Endodermal cell (in vitro differentiated cells): ENCODE measurements at regions not wholly inside any gene's neighbourhood (a gene's known extent, or its start where the extent isn't known, plus 50 kb on each side); places are given as distances from the start of the nearest gene placed in this dataset.

ENCODE experiments used
- DNase-seq: peaks from one replicate; pipeline ENCODE4 v3.0.0-alpha.2; 2017
- H3K27ac ChIP-seq: 2 replicates; pipeline ENCODE4 v1.5.1; 2013; ENCODE audit warnings: mild to moderate bottlenecking, low read depth, low read length, moderate library complexity
- H3K27me3 ChIP-seq: 2 replicates; pipeline ENCODE4 v1.6.1; 2013; ENCODE audit warnings: mild to moderate bottlenecking, low read length, moderate library complexity; ENCODE audit not compliant: insufficient read depth, control insufficient read depth, poor library complexity, severe bottlenecking
- H3K36me3 ChIP-seq: 2 replicates; pipeline ENCODE4 v1.7.0; 2013; ENCODE audit warnings: mild to moderate bottlenecking, low read length, moderate library complexity; ENCODE audit not compliant: control insufficient read depth, insufficient read depth
- H3K4me1 ChIP-seq: one replicate; pipeline ENCODE4 v1.7.0; 2013; ENCODE audit warnings: low read length; ENCODE audit not compliant: control insufficient read depth, insufficient read depth
- H3K4me3 ChIP-seq: 2 replicates; pipeline ENCODE4 v1.5.1; 2013; ENCODE audit warnings: mild to moderate bottlenecking, low read length, moderate library complexity
- H3K9ac ChIP-seq: 2 replicates; pipeline ENCODE4 v1.6.1; 2013; ENCODE audit warnings: mild to moderate bottlenecking, low read length, moderate library complexity; ENCODE audit not compliant: poor library complexity, severe bottlenecking; ENCODE audit errors: extremely low read depth
- H3K9me3 ChIP-seq: 2 replicates; pipeline ENCODE4 v1.6.1; 2013; ENCODE audit warnings: mild to moderate bottlenecking, low read length, moderate library complexity; ENCODE audit not compliant: control insufficient read depth
- H3K27ac Mint-ChIP-seq: 2 replicates; pipeline ENCODE4 v1.8.0; 2020; ENCODE audit warnings: mixed read lengths
- H3K27me3 Mint-ChIP-seq: 2 replicates; pipeline ENCODE4 v1.8.0; 2021; ENCODE audit warnings: mild to moderate bottlenecking, mixed read lengths; ENCODE audit not compliant: insufficient read depth
- H3K36me3 Mint-ChIP-seq: 2 replicates; pipeline ENCODE4 v1.8.0; 2020; ENCODE audit warnings: low read depth, mixed read lengths
- H3K4me1 Mint-ChIP-seq: 2 replicates; pipeline ENCODE4 v1.8.0; 2020; ENCODE audit warnings: mixed read lengths
- H3K4me3 Mint-ChIP-seq: 2 replicates; pipeline ENCODE4 v1.8.0; 2020; ENCODE audit warnings: mild to moderate bottlenecking, moderate library complexity, mixed read lengths
- H3K9me3 Mint-ChIP-seq: 2 replicates; pipeline ENCODE4 v1.8.0; 2020; ENCODE audit warnings: mild to moderate bottlenecking, mixed read lengths
- WGBS, 2 experiments: methylation state at CpG; one replicate each; pipeline versions ENCODE4 v1.1.5 to v1.1.7; 2013; ENCODE audit warnings: missing lambda C conversion rate in 2 of 2, mixed read lengths in 1 of 2; ENCODE audit not compliant: insufficient coverage in 1 of 2, insufficient read length in 1 of 2; 5-methylcytosine and 5-hydroxymethylcytosine counted together
- TF ChIP-seq, protein P1 (sequence below): fragments of 200-600 bp; sonication (generic); conservative IDR thresholded peaks from 2 replicates; pipeline ENCODE4 v1.5.0; 2021; ENCODE audit warnings: antibody characterized with exemption, mild to moderate bottlenecking

DNA sequence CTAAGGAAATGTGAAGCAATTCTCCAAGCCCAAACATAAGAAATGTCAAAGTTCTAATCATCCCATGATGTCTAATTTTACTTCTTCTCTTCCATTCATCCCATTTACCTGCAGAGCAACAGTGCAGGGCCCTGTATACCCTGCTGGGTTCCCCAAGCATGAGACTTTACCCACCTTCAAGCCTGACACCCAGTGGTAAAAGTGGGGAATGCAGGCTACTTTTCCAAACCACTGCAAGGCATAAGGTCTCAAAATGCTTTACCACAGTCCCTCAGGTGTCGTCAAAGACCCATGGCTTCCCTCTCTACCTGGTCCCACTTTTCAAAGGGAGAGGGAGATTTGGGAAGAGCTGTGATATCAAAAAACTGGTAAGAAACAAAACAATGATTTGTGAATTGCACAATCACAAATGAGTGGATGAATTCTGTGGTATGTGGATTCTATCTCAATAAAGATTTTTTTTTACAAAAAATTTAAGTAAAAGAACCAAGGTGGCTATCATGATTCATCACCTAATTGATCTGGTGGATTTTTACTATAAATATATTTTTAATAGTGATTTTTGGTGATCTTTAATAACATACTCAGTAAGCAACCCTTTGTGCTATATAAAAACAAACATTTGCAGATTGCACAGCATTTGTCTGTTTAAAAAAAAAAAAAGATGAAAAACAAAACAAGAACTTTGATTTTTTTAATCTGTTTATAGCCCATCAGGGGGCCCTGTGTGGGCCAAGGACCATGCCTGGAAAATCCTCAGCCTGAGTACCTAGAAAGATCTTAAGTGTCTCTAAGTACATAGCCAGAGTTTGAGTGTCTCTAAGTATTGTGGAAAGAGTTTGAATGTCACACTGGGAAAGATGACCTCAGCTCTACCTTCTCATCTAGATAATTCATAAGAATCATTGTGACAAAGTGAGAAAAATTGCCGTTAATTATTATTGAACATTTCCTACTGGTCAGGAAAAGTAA is 73.1 kb upstream of the GJB5 start:
- DNase-seq, result peak; percentile 96
- no peak overlapping the region for H3K27ac ChIP-seq
- Mint-ChIP-seq H3K27me3 (no peaks in the 10 kb centered on the region), H3K4me3 (no peak overlapping the region), H3K36me3 (no peaks in the 10 kb centered on the region), H3K4me1 (peaks cover 13% of the 10 kb centered on the region), H3K27ac (no peak overlapping the region), H3K9me3 (peaks cover 12% of the 10 kb centered on the region)
- TF ChIP-seq, protein P1, sequence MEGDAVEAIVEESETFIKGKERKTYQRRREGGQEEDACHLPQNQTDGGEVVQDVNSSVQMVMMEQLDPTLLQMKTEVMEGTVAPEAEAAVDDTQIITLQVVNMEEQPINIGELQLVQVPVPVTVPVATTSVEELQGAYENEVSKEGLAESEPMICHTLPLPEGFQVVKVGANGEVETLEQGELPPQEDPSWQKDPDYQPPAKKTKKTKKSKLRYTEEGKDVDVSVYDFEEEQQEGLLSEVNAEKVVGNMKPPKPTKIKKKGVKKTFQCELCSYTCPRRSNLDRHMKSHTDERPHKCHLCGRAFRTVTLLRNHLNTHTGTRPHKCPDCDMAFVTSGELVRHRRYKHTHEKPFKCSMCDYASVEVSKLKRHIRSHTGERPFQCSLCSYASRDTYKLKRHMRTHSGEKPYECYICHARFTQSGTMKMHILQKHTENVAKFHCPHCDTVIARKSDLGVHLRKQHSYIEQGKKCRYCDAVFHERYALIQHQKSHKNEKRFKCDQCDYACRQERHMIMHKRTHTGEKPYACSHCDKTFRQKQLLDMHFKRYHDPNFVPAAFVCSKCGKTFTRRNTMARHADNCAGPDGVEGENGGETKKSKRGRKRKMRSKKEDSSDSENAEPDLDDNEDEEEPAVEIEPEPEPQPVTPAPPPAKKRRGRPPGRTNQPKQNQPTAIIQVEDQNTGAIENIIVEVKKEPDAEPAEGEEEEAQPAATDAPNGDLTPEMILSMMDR, result peak; percentile 88
- no peaks in the 10 kb centered on the region for H3K4me1 ChIP-seq
- H3K27me3 ChIP-seq, result no peaks in the 10 kb centered on the region
- H3K9me3 ChIP-seq, result peaks cover 20% of the 10 kb centered on the region
- no peak overlapping the region for H3K4me3 ChIP-seq
- WGBS, 2 experiments, result 74% methylated on average over 2 of the region's 2 CpGs; no CpG with 5 or more reads in 1 of the 2 experiments
- H3K36me3 ChIP-seq, result no peaks in the 10 kb centered on the region
- no peak overlapping the region for H3K9ac ChIP-seq

DNA sequence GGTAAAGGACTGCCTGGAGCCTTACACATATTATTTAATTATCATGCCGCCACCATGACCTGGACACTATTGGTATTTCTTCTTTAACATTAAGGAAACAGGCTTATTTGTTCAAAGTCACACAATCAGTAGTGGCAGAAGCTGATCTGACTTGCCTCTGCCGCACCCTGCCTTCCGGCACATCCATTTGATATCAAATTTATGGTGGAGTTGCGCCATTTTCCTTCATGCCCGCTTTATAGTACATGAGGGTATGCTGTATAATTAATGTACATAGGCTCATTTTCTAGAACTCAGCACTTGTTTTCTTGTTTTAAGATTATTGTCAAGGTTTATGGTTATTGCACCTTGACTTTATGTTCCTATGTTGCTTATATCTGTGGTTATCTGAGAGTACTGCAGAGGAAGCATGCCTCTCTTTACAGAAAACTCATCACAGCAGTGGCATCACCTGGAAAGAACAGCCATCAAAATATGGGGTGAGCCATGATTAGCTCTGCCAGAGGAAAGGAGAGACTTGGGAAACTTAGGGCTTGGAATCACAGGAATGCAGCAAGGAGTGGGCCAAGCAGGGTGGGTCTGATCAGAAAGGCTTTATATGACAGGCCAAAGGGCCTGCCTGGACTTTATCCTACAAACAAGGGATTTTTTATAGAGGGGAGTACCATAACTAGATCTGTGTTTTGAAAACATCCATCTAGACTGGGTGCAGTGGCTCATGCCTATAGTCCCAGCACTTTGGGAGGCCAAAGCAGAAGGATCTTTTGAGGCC is 72.2 kb upstream of the GJB5 start:
- H3K36me3 ChIP-seq, result no peaks in the 10 kb centered on the region
- H3K27me3 ChIP-seq, result no peaks in the 10 kb centered on the region
- Mint-ChIP-seq H3K27me3 (no peaks in the 10 kb centered on the region), H3K4me3 (no peak overlapping the region), H3K4me1 (peaks cover 13% of the 10 kb centered on the region), H3K9me3 (peaks cover 12% of the 10 kb centered on the region), H3K36me3 (no peaks in the 10 kb centered on the region), H3K27ac (no peak overlapping the region)
- DNase-seq, result no peak
- TF ChIP-seq, protein P1, result no peak
- H3K9ac ChIP-seq, result no peak overlapping the region
- no peaks in the 10 kb centered on the region for H3K4me1 ChIP-seq
- H3K4me3 ChIP-seq, result no peak overlapping the region
- peaks cover 20% of the 10 kb centered on the region for H3K9me3 ChIP-seq
- no peak overlapping the region for H3K27ac ChIP-seq
- 96 to 97% methylated on average over 2 to 5 of the region's 5 CpGs for WGBS, 2 experiments

DNA sequence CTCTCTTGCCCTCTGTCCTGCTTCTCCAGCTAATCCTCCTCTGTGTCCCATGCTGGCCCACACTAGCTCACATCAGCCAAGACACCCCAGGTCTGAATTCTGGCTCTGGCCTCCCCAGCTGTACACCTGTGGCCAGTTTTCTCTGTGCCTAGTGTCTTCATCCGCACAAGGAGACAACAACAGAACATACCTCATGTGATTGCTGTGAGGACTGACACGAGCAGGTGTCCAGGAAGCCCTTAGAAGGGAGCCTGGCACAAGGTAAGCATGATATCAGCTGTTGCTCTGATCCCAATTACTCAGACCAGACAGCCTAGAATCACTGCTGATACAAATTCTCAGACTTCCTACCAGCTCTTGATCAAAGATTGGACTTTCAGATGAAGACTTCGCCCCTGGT is 71.2 kb upstream of the GJB5 start:
- H3K9me3 ChIP-seq, result peaks cover 14% of the 10 kb centered on the region
- no peaks in the 10 kb centered on the region for H3K36me3 ChIP-seq
- DNase-seq, result no peak
- H3K4me1 ChIP-seq, result no peaks in the 10 kb centered on the region
- H3K4me3 ChIP-seq, result no peak overlapping the region
- H3K27ac ChIP-seq, result no peak overlapping the region
- no peaks in the 10 kb centered on the region for H3K27me3 ChIP-seq
- Mint-ChIP-seq H3K9me3 (peaks cover 9% of the 10 kb centered on the region), H3K36me3 (no peaks in the 10 kb centered on the region), H3K4me1 (peaks cover 13% of the 10 kb centered on the region), H3K27ac (no peak overlapping the region), H3K27me3 (no peaks in the 10 kb centered on the region), H3K4me3 (no peak overlapping the region)
- TF ChIP-seq, protein P1, result no peak
- no peak overlapping the region for H3K9ac ChIP-seq
- WGBS, 2 experiments, result 90 to 97% methylated on average over 2 to 3 of the region's 3 CpGs
